ENCODE measurements at regions not wholly inside any gene's neighbourhood (a gene's known extent, or its start where the extent isn't known, plus 50 kb on each side); places are given as distances from the start of the nearest gene placed in this dataset.

DNA sequence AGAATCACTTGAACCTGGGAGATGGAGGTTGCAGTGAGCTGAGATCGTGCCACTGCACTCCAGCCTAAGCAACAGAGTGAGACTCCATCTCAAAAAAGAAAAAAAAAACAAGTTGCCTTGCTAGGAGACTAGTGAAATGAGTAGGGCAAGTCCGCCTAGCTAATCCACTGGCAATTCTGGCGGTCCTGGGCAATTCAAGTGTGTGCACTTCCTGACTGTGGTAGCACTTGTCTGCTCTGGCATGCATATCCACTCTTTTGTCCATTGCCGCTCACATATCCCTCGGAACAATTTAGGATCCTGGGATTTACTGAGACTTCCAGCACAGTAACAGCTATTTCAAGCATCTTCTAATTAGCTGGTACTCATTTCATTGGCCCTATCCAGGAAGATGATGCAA, 426.3 kb upstream of the ADGRL2 start:
- no peak for DNase-seq (ENCODE audit: low read depth, low spot score)
- H3K27ac ChIP-seq = no peak overlapping the region

GRCh38 chr1:81371864-81372263, 428.9 kb upstream of the ADGRL2 start:
- DNase-seq (ENCODE audit: low read depth, low spot score) = no peak
- no peak overlapping the region for H3K27ac ChIP-seq

DNA sequence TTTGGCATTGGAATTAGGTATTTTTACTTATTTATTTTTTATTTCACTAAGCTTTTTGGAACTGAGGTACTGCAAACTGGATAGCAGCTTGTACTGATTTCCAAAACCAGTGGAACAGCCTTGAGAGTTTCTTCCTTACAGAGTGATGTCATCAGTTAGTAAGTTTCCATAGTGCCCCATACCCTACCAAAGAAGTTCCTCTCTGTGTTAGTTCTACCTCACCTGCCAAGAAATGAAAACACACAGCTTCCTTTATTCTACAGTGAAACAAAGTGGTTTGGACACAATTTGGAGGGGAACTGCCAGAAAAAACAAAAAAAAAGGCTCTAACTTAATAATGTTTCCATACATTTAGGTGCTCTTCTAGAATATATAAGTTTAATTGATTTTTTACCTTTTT, 430.9 kb upstream of the ADGRL2 start:
- no peak overlapping the region for H3K27ac ChIP-seq
- DNase-seq (ENCODE audit: low read depth, low spot score) = no peak

- no peak overlapping the region for H3K27ac ChIP-seq
- DNase-seq (ENCODE audit: low read depth, low spot score) = no peak
Measured at GRCh38 chr1:81366173-81366572, 434.6 kb upstream of the ADGRL2 start.

- H3K27ac ChIP-seq = no peak overlapping the region
- no peak for DNase-seq (ENCODE audit: low read depth, low spot score)
Measured at GRCh38 chr1:81364088-81364487, 436.6 kb upstream of the ADGRL2 start.

- DNase-seq (ENCODE audit: low read depth, low spot score) = no peak
- H3K27ac ChIP-seq = no peak overlapping the region
Measured at GRCh38 chr1:81358151-81358550, 442.6 kb upstream of the ADGRL2 start.

DNA sequence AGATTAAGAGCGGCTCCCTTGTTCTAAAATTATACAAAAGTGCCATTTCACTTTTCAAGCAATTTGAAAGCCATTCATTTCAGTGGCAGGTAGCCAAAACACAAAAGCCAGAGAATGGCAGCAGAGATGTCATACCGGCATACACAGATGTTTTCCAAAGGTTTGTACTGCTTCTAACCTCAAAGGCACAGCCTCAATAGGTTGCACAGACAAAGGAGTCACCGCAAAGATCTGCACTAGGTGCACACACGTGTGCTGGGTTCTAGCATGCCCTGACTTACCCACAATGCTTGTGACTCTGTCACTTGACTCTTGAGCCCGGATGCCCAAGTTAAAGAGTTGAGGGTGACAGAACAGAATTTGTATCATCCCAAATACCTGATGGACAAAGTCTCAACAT, 448.9 kb upstream of the ADGRL2 start:
- H3K27ac ChIP-seq = no peak overlapping the region
- no peak for DNase-seq (ENCODE audit: low read depth, low spot score)

GRCh38 chr1:81349194-81349965, 451.4 kb upstream of the ADGRL2 start:
- H3K27ac ChIP-seq = no peak overlapping the region
- no peak for DNase-seq (ENCODE audit: low read depth, low spot score)

- DNase-seq (ENCODE audit: low read depth, low spot score) = no peak
- H3K27ac ChIP-seq = no peak overlapping the region
Measured at GRCh38 chr1:81345110-81345509, 455.6 kb upstream of the ADGRL2 start.

- no peak overlapping the region for H3K27ac ChIP-seq
Measured at GRCh38 chr1:81340239-81340638, 460.5 kb upstream of the ADGRL2 start.

DNA sequence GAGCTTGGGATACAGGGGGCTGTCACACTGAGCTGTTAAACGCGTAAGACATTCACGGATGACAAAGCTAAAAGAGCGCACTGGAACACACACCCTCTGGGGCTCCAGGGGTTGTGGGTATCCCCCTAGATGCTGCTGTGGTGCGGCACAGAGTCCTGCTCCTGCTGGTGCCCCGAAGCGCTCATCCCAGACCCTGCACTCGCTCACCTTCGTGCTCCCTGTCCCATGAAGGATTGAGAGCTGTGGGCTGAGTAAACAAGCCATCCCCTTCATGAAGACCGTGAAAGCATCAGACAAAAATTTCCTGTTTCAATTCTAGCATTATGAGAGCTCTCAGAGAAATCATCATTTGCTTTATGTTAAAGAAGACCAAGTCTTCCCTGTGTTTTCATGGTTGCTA, 463.5 kb upstream of the ADGRL2 start:
- H3K27ac ChIP-seq = no peak overlapping the region
- DNase-seq (ENCODE audit: low read depth, low spot score) = no peak

More at GRCh38 chr1:81340239-81340638, 460.5 kb upstream of the ADGRL2 start:
- no peak for DNase-seq (ENCODE audit: low read depth, low spot score)

- no peak overlapping the region for H3K27ac ChIP-seq
- DNase-seq (ENCODE audit: low read depth, low spot score) = no peak
Measured at GRCh38 chr1:81335876-81336275, 464.9 kb upstream of the ADGRL2 start.

DNA sequence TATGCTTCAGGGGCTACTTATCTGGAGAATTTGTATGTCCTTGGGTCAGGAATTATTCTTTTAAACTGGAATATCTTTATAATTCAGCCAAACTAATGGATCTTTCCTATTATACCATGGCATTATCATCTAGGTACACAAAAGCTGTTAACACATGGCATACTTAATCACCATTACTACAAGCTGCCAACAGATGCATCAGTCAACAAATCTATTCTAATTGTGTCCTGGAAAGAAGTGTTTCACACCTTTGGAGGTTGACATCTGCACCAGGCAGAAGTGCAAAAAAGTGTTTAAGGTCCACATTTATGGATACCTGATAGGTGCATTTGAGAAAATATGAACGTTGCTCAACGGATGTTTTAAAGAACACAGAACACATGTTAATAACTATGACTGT, 470.2 kb upstream of the ADGRL2 start:
- no peak overlapping the region for H3K27ac ChIP-seq
- DNase-seq (ENCODE audit: low read depth, low spot score) = no peak

DNA sequence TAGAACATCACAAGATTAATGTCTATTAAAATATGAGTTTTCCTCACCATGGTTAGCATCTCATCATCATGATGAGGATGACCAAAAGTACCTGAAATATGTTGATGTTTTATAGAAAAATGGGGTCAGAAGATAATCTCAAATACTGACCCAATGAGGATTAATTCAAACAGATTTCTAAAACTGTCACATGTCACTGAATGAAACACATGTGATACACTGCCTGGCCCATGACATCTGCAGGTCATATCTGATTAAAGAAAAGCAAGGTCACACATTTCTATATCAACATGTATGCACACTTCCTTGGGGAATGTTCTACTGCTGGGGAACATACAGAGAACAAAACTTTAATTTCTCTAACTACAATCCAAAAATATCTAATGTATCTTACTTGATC, 470.6 kb upstream of the ADGRL2 start:
- no peak overlapping the region for H3K27ac ChIP-seq
- DNase-seq (ENCODE audit: low read depth, low spot score) = no peak

GRCh38 chr1:81329041-81329440, 471.7 kb upstream of the ADGRL2 start:
- H3K27ac ChIP-seq = no peak overlapping the region
- no peak for DNase-seq (ENCODE audit: low read depth, low spot score)

GRCh38 chr1:81327743-81328142, 473.0 kb upstream of the ADGRL2 start:
- no peak overlapping the region for H3K27ac ChIP-seq

GRCh38 chr1:81327103-81327710, 473.5 kb upstream of the ADGRL2 start:
- no peak overlapping the region for H3K27ac ChIP-seq
- DNase-seq (ENCODE audit: low read depth, low spot score) = no peak

More at GRCh38 chr1:81327743-81328142, 473.0 kb upstream of the ADGRL2 start:
- no peak for DNase-seq (ENCODE audit: low read depth, low spot score)

GRCh38 chr1:81326212-81326611, 474.5 kb upstream of the ADGRL2 start:
- no peak overlapping the region for H3K27ac ChIP-seq
- DNase-seq (ENCODE audit: low read depth, low spot score) = no peak

DNA sequence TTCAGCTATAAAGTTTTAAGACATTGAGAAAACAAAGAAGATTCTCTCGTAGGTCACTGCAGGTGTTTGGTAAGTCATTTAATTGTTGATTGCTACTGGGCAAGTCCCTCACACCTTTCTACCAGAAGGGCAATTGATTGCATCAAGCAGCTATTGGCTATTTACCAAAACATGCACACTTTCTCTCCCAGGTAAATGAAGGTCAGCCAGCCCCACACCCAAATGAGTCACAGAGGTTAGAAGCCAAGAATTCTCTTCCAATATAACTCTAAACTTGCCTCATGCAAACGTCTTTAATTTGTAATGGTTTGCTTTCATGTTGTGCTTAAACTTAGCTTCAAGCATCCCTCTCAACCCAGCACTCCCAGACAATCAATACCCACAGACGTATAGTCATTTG, 475.3 kb upstream of the ADGRL2 start:
- DNase-seq (ENCODE audit: low read depth, low spot score) = no peak
- no peak overlapping the region for H3K27ac ChIP-seq

- DNase-seq (ENCODE audit: low read depth, low spot score) = no peak
- H3K27ac ChIP-seq = no peak overlapping the region
Measured at GRCh38 chr1:81323862-81324261, 476.9 kb upstream of the ADGRL2 start.

GRCh38 chr1:81317191-81317590, 483.5 kb upstream of the ADGRL2 start:
- no peak for DNase-seq (ENCODE audit: low read depth, low spot score)
- no peak overlapping the region for H3K27ac ChIP-seq
